ENCODE measurements at regions not wholly inside any gene's neighbourhood (a gene's known extent, or its start where the extent isn't known, plus 50 kb on each side); places are given as distances from the start of the nearest gene placed in this dataset.

GRCh38 chr2:212908031-212908430 is 243.4 kb downstream of the IKZF2 start (continued):
- TF ChIP-seq ZBTB40 (IDR thresholded peaks at IDR 0.05; ENCODE audit: borderline replicate concordance): no peak

- Histone ChIP-seq H3K27ac (ENCODE audit: control insufficient read depth, insufficient read depth) (no peak overlapping the region), H3K9me3 (replicated peaks; ENCODE audit: control insufficient read depth, insufficient read depth, low read length) (no peaks in the 10 kb centered on the region; the same call in 1 of the 3 replicates), H4K20me1 (ENCODE audit: control insufficient read depth, insufficient read depth) (no peaks in the 10 kb centered on the region), H2AFZ (ENCODE audit: control insufficient read depth, low read depth, low read length) (no peak overlapping the region), H3K27me3 (replicated peaks in 1 of 2; ENCODE audit: control insufficient read depth in 2 of 2, insufficient read depth in 2 of 2, low read length in 1 of 2) (no peaks in the 10 kb centered on the region), H3K4me3 (no peak overlapping the region), H3K36me3 (ENCODE audit: control insufficient read depth in 2 of 2, insufficient read depth in 2 of 2, low read length in 1 of 2) (no peaks in the 10 kb centered on the region), H3K79me2 (ENCODE audit: control insufficient read depth, insufficient read depth, low read length) (no peaks in the 10 kb centered on the region), H3K4me2 (ENCODE audit: control insufficient read depth, insufficient read depth) (no peak overlapping the region), H3K4me1 (ENCODE audit: control insufficient read depth, insufficient read depth, low read length) (peaks cover 8% of the 10 kb centered on the region), H3K9ac (ENCODE audit: control insufficient read depth, insufficient read depth, low read length) (no peak overlapping the region)
- BruUV-seq (replicated peaks): no TSS peak
- ChIA-PET SMC1A (ENCODE audit: uncharacterized antibody, unreplicated experiment) (interaction anchor here (0.7 kb wide), 2 partner anchors 12 to 49 kb away, joined by 3 read pairs; no protein-coding TSS in a partner anchor), POLR2A (no interaction called here), CTCF (interaction anchor here (1.0 kb wide), 1 partner anchor 129 kb away, joined by 3 read pairs; no protein-coding TSS in a partner anchor), RAD21 (ENCODE audit: unreplicated experiment) (no interaction called here)
- ATAC-seq (no peak), DNase-seq (ENCODE audit: low read depth, low spot score) (no peak), FAIRE-seq (no peak)
- TF ChIP-seq ZNF217 (IDR thresholded peaks at IDR 0.05) (no peak), TARDBP (IDR thresholded peaks at IDR 0.05; ENCODE audit: borderline replicate concordance) (no peak), REST (IDR thresholded peaks at IDR 0.05; ENCODE audit: low read depth, low read length) (no peak), ELK1 (IDR thresholded peaks at IDR 0.05; ENCODE audit: low read depth, low read length) (no peak), ESRRA (IDR thresholded peaks at IDR 0.05; ENCODE audit: low read length) (no peak), NFIC (IDR thresholded peaks at IDR 0.05; ENCODE audit: low read depth, low read length) (no peak), ZSCAN29 (IDR thresholded peaks at IDR 0.05) (no peak), CREM (IDR thresholded peaks at IDR 0.05; ENCODE audit: low read depth) (no peak), TAF1 (IDR thresholded peaks at IDR 0.05; ENCODE audit: borderline replicate concordance, low read depth, low read length) (no peak), NR2C1 (IDR thresholded peaks at IDR 0.05) (no peak), IRF5 (IDR thresholded peaks at IDR 0.05; ENCODE audit: borderline replicate concordance) (no peak), POLR2AphosphoS5 (IDR thresholded peaks at IDR 0.05; ENCODE audit: low read length) (no peak)
- in situ Hi-C loops (cut with MboI): no loop called here
- intact Hi-C loops (cut with micrococcal nuclease; ENCODE audit: unreplicated experiment): no loop called here
- WGBS (ENCODE audit: insufficient coverage, insufficient replicate concordance, low lambda C conversion rate, missing lambda C conversion rate): 70% methylated on average over 5 of the region's 5 CpGs
Measured at GRCh38 chr2:212906620-212907019, 244.8 kb downstream of the IKZF2 start.

Data from GM12878 (cell line).